A549 (cell line): ENCODE measurements at regions not wholly inside any gene's neighbourhood (a gene's known extent, or its start where the extent isn't known, plus 50 kb on each side); places are given as distances from the start of the nearest gene placed in this dataset.

ENCODE experiments used
- ATAC-seq, 2 experiments: fragments of 200-7000 bp in 1 of 2; fragments of >200 bp in 1 of 2; cut with Nextera tagmentation in 1 of 2; cut with Tn5 transposase in 1 of 2; 3 replicates each; pipeline versions ENCODE4 v1.8.0 to v1.9.1; 2018 to 2020; ENCODE audit warnings: mild to moderate bottlenecking in 1 of 2, moderate library complexity in 1 of 2
- CTCF ChIA-PET: fragments of 300-600 bp; sonication (Branson Sonifier 250); formaldehyde crosslinking; extraction: SDS; loops from one replicate; lab custom pipeline; 2021; ENCODE audit warnings: antibody characterized with exemption, inconsistent platforms; lab: Yijun Ruan, JAX
- POLR2A ChIA-PET: fragments of 350-600 bp; formaldehyde crosslinking; extraction: SDS; loops from one replicate; lab custom pipeline; 2021; ENCODE audit warnings: antibody characterized with exemption, inconsistent platforms; lab: Yijun Ruan, JAX
- DNase-seq, 2 experiments: peaks; one replicate each; pipeline versions ENCODE4 v3.0.0 to v3.0.0-alpha.2; 2011 to 2016; ENCODE audit warnings: low read depth in 1 of 2, low spot score in 1 of 2
- FAIRE-seq: peaks from 2 replicates; lab custom pipeline; 2011; peaks lifted over from hg19 to GRCh38; lab: Jason Lieb, UNC
- H3K27ac ChIP-seq, 2 experiments: fragments of >200 bp; sonication (Bioruptor Twin); formaldehyde crosslinking; 3 replicates each; pipeline ENCODE4 v1.5.1; 2016 to 2017
- H3K4me1 ChIP-seq: fragments of >200 bp; sonication (Bioruptor Twin); formaldehyde crosslinking; 3 replicates; pipeline ENCODE4 v1.6.1; 2016
- H3K4me2 ChIP-seq: fragments of >200 bp; sonication (Bioruptor Twin); formaldehyde crosslinking; 3 replicates; pipeline ENCODE4 v1.6.1; 2016
- H3K4me3 ChIP-seq: fragments of >200 bp; sonication (Bioruptor Twin); formaldehyde crosslinking; 3 replicates; pipeline ENCODE4 v1.5.1; 2016
- H3K9me3 ChIP-seq: fragments of >200 bp; sonication (Bioruptor Twin); formaldehyde crosslinking; 3 replicates; pipeline ENCODE4 v1.6.1; 2016
- BHLHE40 ChIP-seq: IDR thresholded peaks from 2 replicates; pipeline ENCODE4 v1.6.1; 2012; ENCODE audit warnings: low read depth, low read length, inconsistent platforms
- CBX2 ChIP-seq: fragments of 200-600 bp; sonication (generic); IDR thresholded peaks from 2 replicates; pipeline ENCODE4 v1.6.1; 2016; ENCODE audit warnings: low read depth, mild to moderate bottlenecking, borderline replicate concordance
- CEBPB ChIP-seq, 2 experiments: fragments of >200 bp in 1 of 2; sonication (Bioruptor Twin) in 1 of 2; formaldehyde crosslinking in 1 of 2; IDR thresholded peaks; 2 replicates each; pipeline ENCODE4 v1.6.1; 2012 to 2016
- CHD2 ChIP-seq: fragments of 150-350 bp; IDR thresholded peaks from 2 replicates; pipeline ENCODE4 v1.6.1; 2014; ENCODE audit warnings: low read length; ENCODE audit not compliant: partially characterized antibody
- CTCF ChIP-seq: fragments of >200 bp; sonication (Bioruptor Twin); formaldehyde crosslinking; IDR thresholded peaks from 3 replicates; pipeline ENCODE4 v1.5.1; 2016
- EHMT2 ChIP-seq: fragments of 200-600 bp; sonication (generic); IDR thresholded peaks from 2 replicates; pipeline ENCODE4 v1.6.1; 2016; ENCODE audit warnings: antibody characterized with exemption, low read depth, mild to moderate bottlenecking, moderate library complexity
- EP300 ChIP-seq, 2 experiments: fragments of >200 bp; sonication (Bioruptor Twin); formaldehyde crosslinking; IDR thresholded peaks; 2 replicates in 1 of 2; 3 replicates in 1 of 2; pipeline ENCODE4 v1.6.1; 2016 to 2017
- FOSB ChIP-seq: fragments of 250-450 bp; sonication (Bioruptor Pico); IDR thresholded peaks from 2 replicates; pipeline ENCODE4 v1.5.0; 2020; ENCODE audit warnings: mild to moderate bottlenecking, moderate library complexity
- HDAC2 ChIP-seq: fragments of 200-600 bp; sonication (generic); IDR thresholded peaks from 2 replicates; pipeline ENCODE4 v1.6.1; 2016
- HEYL ChIP-seq: fragments of 250-450 bp; sonication (Bioruptor Pico); IDR thresholded peaks from 2 replicates; pipeline ENCODE4 v1.8.0; 2021; ENCODE audit warnings: mild to moderate bottlenecking, moderate library complexity
- HOXA7 ChIP-seq: fragments of 250-450 bp; sonication (Bioruptor Pico); IDR thresholded peaks from 2 replicates; pipeline ENCODE4 v1.5.0; 2020; ENCODE audit warnings: mild to moderate bottlenecking, moderate library complexity
- HOXB5 ChIP-seq: fragments of 250-450 bp; sonication (Bioruptor Pico); IDR thresholded peaks from 2 replicates; pipeline ENCODE4 v1.5.0; 2020; ENCODE audit warnings: mild to moderate bottlenecking, moderate library complexity
- JUNB ChIP-seq: fragments of >200 bp; sonication (Bioruptor Twin); formaldehyde crosslinking; IDR thresholded peaks from 2 replicates; pipeline ENCODE4 v1.6.1; 2016
- KDM1A ChIP-seq: fragments of 200-600 bp; sonication (generic); IDR thresholded peaks from 2 replicates; pipeline ENCODE4 v1.6.1; 2016; ENCODE audit warnings: low read depth, mild to moderate bottlenecking
- KDM5A ChIP-seq: fragments of 200-600 bp; sonication (generic); IDR thresholded peaks from 2 replicates; pipeline ENCODE4 v1.6.1; 2016; ENCODE audit warnings: antibody characterized with exemption, mild to moderate bottlenecking
- NPAS2 ChIP-seq: fragments of 250-450 bp; sonication (Bioruptor Pico); IDR thresholded peaks from 2 replicates; pipeline ENCODE4 v1.8.0; 2022; ENCODE audit warnings: mild to moderate bottlenecking, moderate library complexity, borderline replicate concordance
- NR3C1 ChIP-seq: fragments of >200 bp; sonication (Bioruptor Twin); formaldehyde crosslinking; IDR thresholded peaks from 3 replicates; pipeline ENCODE4 v1.6.1; 2017
- PHF8 ChIP-seq: fragments of 200-600 bp; sonication (generic); IDR thresholded peaks from 2 replicates; pipeline ENCODE4 v1.6.1; 2016; ENCODE audit warnings: low read depth, mild to moderate bottlenecking, antibody characterized with exemption, moderate library complexity, borderline replicate concordance
- POLR2A ChIP-seq: IDR thresholded peaks from 2 replicates; pipeline ENCODE4 v1.6.1; 2012; ENCODE audit warnings: mild to moderate bottlenecking, low read length
- RAD21 ChIP-seq, 2 experiments: fragments of >200 bp in 1 of 2; sonication (Bioruptor Twin) in 1 of 2; formaldehyde crosslinking in 1 of 2; IDR thresholded peaks in 1 of 2; conservative IDR thresholded peaks in 1 of 2; 2 replicates in 1 of 2; 3 replicates in 1 of 2; pipeline ENCODE4 v1.6.1; 2012 to 2018; ENCODE audit warnings: inconsistent platforms in 1 of 2
- RNF2 ChIP-seq: fragments of 200-600 bp; sonication (generic); IDR thresholded peaks from 2 replicates; pipeline ENCODE4 v1.6.1; 2016; ENCODE audit warnings: low read depth, mild to moderate bottlenecking, antibody characterized with exemption, moderate library complexity, borderline replicate concordance
- SMC3 ChIP-seq: fragments of >200 bp; sonication (Bioruptor Twin); formaldehyde crosslinking; IDR thresholded peaks from 3 replicates; pipeline ENCODE4 v1.6.1; 2018; ENCODE audit warnings: inconsistent platforms
- USF2 ChIP-seq: fragments of 450-650 bp; IDR thresholded peaks from 2 replicates; pipeline ENCODE4 v1.6.1; 2014; ENCODE audit warnings: antibody characterized with exemption
- ZFP36 ChIP-seq: fragments of 450-650 bp; IDR thresholded peaks from 2 replicates; pipeline ENCODE4 v1.6.1; 2014; ENCODE audit warnings: borderline replicate concordance; ENCODE audit not compliant: partially characterized antibody
- ZSCAN20 ChIP-seq: fragments of 250-450 bp; sonication (Bioruptor Pico); IDR thresholded peaks from 2 replicates; pipeline ENCODE4 v1.8.0; 2022; ENCODE audit warnings: mild to moderate bottlenecking, moderate library complexity
- WGBS: methylation state at CpG from one replicate; pipeline ENCODE4 v1.1.6; 2017; ENCODE audit errors: missing lambda C conversion rate; 5-methylcytosine and 5-hydroxymethylcytosine counted together
- TF ChIP-seq, protein P1 (sequence below): IDR thresholded peaks from 2 replicates; pipeline ENCODE4 v1.6.1; 2012
- TF ChIP-seq, protein P2 (sequence below): fragments of >200 bp; sonication (Bioruptor Twin); formaldehyde crosslinking; IDR thresholded peaks from 2 replicates; pipeline ENCODE4 v1.6.1; 2016
- TF ChIP-seq, protein P3 (sequence below): IDR thresholded peaks from 2 replicates; pipeline ENCODE4 v1.6.1; 2012; ENCODE audit warnings: low read depth, borderline replicate concordance

DNA sequence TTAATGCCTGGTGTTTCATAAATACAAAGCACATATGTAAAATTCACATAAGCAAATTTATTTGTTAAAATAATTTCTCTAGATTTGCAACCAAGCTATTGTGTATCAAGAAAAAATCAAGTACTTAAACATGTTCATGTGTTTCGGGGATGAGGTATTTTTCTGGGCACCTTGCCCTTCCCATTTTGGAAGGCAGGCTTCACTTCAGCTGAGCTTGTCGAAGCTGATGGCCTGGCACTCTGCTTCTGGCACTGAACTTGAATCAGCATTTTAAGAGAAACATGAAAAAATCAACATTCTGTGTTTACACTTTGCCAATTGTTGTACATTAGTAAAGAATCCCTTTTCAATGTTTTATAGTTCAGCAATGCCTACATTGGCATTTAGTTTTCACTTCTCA is 179.1 kb upstream of the STEAP4 start:
- WGBS: 2% methylated on average over 2 of the region's 2 CpGs
- TF ChIP-seq POLR2A (no peak), CEBPB (IDR thresholded peaks at IDR 0.05) (no peak), RNF2 (no peak), KDM1A (no peak), NR3C1 (no peak), HDAC2 (no peak), EP300 (IDR thresholded peaks at IDR 0.05) (no peak), BHLHE40 (no peak), HOXA7 (CRISPR knock-in tag) (no peak), FOSB (no peak), HOXB5 (CRISPR knock-in tag) (no peak), JUNB (no peak), EHMT2 (no peak), CTCF (no peak), CBX2 (no peak), PHF8 (no peak), RAD21 (conservative IDR thresholded peaks at IDR 0.05 in 1 of 2, IDR thresholded peaks at IDR 0.05 in 1 of 2) (no peak)
- TF ChIP-seq, protein P1, sequence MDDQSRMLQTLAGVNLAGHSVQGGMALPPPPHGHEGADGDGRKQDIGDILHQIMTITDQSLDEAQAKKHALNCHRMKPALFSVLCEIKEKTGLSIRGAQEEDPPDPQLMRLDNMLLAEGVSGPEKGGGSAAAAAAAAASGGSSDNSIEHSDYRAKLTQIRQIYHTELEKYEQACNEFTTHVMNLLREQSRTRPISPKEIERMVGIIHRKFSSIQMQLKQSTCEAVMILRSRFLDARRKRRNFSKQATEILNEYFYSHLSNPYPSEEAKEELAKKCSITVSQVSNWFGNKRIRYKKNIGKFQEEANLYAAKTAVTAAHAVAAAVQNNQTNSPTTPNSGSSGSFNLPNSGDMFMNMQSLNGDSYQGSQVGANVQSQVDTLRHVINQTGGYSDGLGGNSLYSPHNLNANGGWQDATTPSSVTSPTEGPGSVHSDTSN: no peak
- ChIA-PET CTCF (no interaction called here), POLR2A (no interaction called here)
- H3K4me2 ChIP-seq: no peak overlapping the region
- H3K9me3 ChIP-seq: no peaks in the 10 kb centered on the region
- no peak overlapping the region for H3K27ac ChIP-seq
- H3K4me1 ChIP-seq: no peaks in the 10 kb centered on the region
- no peak overlapping the region for H3K4me3 ChIP-seq
- no peak for FAIRE-seq
- no peak for ATAC-seq
- no peak for DNase-seq

- ChIA-PET POLR2A (no interaction called here), CTCF (no interaction called here)
- no peaks in the 10 kb centered on the region for H3K9me3 ChIP-seq
- no peak overlapping the region for H3K4me2 ChIP-seq
- no peak for FAIRE-seq
- DNase-seq: no peak
- no peak overlapping the region for H3K27ac ChIP-seq
- ATAC-seq: no peak
- TF ChIP-seq KDM5A: no peak
- TF ChIP-seq HOXB5 (CRISPR knock-in tag): no peak
- TF ChIP-seq EP300 (IDR thresholded peaks at IDR 0.05): no peak
- no peak for TF ChIP-seq CHD2
- no peak for TF ChIP-seq HEYL
- TF ChIP-seq, protein P2, sequence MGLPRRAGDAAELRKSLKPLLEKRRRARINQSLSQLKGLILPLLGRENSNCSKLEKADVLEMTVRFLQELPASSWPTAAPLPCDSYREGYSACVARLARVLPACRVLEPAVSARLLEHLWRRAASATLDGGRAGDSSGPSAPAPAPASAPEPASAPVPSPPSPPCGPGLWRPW: no peak
- no peak for TF ChIP-seq ZSCAN20 (CRISPR knock-in tag)
- TF ChIP-seq, protein P3, sequence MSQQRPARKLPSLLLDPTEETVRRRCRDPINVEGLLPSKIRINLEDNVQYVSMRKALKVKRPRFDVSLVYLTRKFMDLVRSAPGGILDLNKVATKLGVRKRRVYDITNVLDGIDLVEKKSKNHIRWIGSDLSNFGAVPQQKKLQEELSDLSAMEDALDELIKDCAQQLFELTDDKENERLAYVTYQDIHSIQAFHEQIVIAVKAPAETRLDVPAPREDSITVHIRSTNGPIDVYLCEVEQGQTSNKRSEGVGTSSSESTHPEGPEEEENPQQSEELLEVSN: no peak
- TF ChIP-seq USF2: no peak
- TF ChIP-seq NPAS2 (CRISPR knock-in tag): no peak
- no peak for TF ChIP-seq ZFP36
- TF ChIP-seq SMC3: no peak
- TF ChIP-seq KDM1A: no peak
- TF ChIP-seq, protein P1: no peak
- TF ChIP-seq, all 56 proteins: peak for 0
- Histone ChIP-seq H3K4me1 (no peaks in the 10 kb centered on the region), H3K4me3 (no peak overlapping the region)
- WGBS: 20% methylated on average over 3 of the region's 3 CpGs
Observed at GRCh38 chr7:88484551-88484950, 177.9 kb upstream of the STEAP4 start.
